ENCODE measurements at regions not wholly inside any gene's neighbourhood (a gene's known extent, or its start where the extent isn't known, plus 50 kb on each side); places are given as distances from the start of the nearest gene placed in this dataset.

DNA sequence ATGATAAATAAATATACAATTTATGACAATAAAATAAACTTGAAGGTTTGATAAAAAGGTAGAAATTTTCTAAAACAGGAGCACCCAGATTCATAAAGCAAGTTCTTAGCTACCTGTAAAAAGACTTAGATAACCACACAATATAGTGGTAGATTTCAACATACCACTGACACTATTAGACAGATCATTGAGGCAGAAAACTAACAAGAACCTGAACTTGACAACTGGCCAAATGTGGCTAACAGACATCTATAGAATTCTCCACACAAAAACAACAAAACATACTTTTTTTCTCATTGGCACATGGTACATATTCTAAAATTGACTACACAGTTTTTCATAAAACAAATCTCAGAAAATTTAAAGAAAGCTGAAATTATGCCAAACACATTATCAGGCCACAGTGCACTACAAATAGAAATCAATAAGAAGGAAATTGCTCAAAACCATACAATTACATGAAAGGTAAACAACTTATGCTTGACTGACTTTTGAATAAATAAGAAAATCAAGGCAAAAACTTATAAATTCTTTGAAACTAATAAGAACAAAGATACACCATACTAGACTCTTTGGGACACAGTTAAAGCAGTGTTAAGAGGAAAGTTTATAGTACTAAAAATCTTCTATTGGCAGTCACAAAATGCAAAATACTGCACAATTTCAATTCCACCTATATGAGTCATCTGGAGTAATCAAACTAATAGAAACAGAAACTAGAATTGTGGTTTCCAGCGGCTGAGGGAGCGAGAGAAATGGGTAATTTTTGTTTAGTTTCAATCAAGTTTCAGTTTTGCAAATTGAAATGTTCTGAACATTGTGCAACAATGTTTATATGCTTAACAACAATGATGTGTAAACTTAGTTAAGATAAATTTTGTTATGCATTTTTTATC is 925.6 kb downstream of the SH3BGRL start:
- 75 to 83% methylated on average over 2 of the region's 2 CpGs for WGBS, 2 donors
- DNase-seq (no peak), ATAC-seq (ENCODE audit: low FRiP score) (no peak)
- H3K27ac ChIP-seq (ENCODE audit: low read depth in 1 of 2, low read length in 2 of 2), result no peak overlapping the region
- no peaks in the 10 kb centered on the region for H3K27me3 ChIP-seq (ENCODE audit: control insufficient read depth in 1 of 2, insufficient read depth in 2 of 2, low read length in 1 of 2)
- intact Hi-C loops (cut with DNase I), result no loop called here
- no peaks in the 10 kb centered on the region for H3K4me1 ChIP-seq (ENCODE audit: control insufficient read depth in 1 of 2, insufficient read depth in 2 of 2, low read length in 2 of 2)
- no peaks in the 10 kb centered on the region for H3K36me3 ChIP-seq (ENCODE audit: control insufficient read depth in 1 of 2, insufficient read depth in 2 of 2, low read length in 1 of 2)
- H3K4me3 ChIP-seq (ENCODE audit: low read length in 2 of 2), result no peak overlapping the region
- H3K9me3 ChIP-seq (ENCODE audit: control insufficient read depth, low read length), result no peaks in the 10 kb centered on the region

DNA sequence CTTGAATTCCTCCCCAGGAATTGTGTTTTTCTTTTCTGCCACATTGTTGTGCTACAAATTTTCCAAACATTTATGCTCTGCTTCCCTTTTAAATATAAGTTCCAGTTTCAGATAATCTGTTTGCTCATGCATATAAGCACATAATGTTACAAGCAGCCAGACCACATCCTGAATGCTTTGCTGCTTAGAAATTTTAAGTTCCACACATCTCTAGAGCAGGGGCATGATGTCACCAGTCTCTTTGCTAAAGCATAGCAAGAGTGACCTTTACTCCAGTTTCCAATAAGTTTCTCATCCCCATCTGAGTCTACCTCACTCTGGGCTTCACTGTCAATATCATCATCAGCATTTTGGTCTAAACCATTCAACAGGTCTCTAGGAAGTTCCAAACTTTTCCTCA is 932.5 kb downstream of the SH3BGRL start:
- H3K4me1 ChIP-seq (ENCODE audit: control insufficient read depth in 1 of 2, insufficient read depth in 2 of 2, low read length in 2 of 2), result no peaks in the 10 kb centered on the region
- ATAC-seq (ENCODE audit: low FRiP score) (no peak), DNase-seq (no peak)
- no peaks in the 10 kb centered on the region for H3K27me3 ChIP-seq (ENCODE audit: control insufficient read depth in 1 of 2, insufficient read depth in 2 of 2, low read length in 1 of 2)
- no peak overlapping the region for H3K27ac ChIP-seq (ENCODE audit: low read depth in 1 of 2, low read length in 2 of 2)
- H3K36me3 ChIP-seq (ENCODE audit: control insufficient read depth in 1 of 2, insufficient read depth in 2 of 2, low read length in 1 of 2), result no peaks in the 10 kb centered on the region
- intact Hi-C loops (cut with DNase I), result no loop called here
- H3K4me3 ChIP-seq (ENCODE audit: low read length in 2 of 2), result no peak overlapping the region
- H3K9me3 ChIP-seq (ENCODE audit: control insufficient read depth, low read length), result no peaks in the 10 kb centered on the region

DNA sequence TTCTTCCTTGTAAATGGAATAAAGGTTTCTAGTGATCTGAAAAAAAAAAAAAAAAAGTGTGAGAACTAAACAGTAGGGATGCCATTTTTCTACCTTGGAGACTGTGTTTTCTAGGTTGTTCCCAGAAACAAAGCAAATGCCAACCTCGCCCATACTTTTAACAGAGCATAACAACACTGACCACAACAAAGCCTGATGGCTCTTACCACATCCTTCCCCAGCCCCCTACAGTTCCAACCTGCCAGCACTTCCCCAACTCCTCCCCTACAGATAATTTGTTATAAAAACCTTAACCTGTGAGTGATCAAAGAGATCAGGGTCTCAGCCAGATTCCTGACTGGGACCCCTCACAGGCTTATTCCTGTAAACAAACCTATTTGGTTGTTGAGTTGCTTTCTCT is 940.0 kb downstream of the SH3BGRL start:
- DNase-seq, result no peak
- H3K9me3 ChIP-seq (ENCODE audit: control insufficient read depth, low read length), result no peaks in the 10 kb centered on the region
- no peak overlapping the region for H3K27ac ChIP-seq (ENCODE audit: low read depth in 1 of 2, low read length in 2 of 2)
- intact Hi-C loops (cut with DNase I), result no loop called here
- ATAC-seq (ENCODE audit: low FRiP score), result no peak
- WGBS, 2 donors, result 43 to 57% methylated on average over 1 of the region's 1 CpG
- no peaks in the 10 kb centered on the region for H3K27me3 ChIP-seq (ENCODE audit: control insufficient read depth in 1 of 2, insufficient read depth in 2 of 2, low read length in 1 of 2)
- H3K36me3 ChIP-seq (ENCODE audit: control insufficient read depth in 1 of 2, insufficient read depth in 2 of 2, low read length in 1 of 2), result no peaks in the 10 kb centered on the region
- no peak overlapping the region for H3K4me3 ChIP-seq (ENCODE audit: low read length in 2 of 2)
- H3K4me1 ChIP-seq (ENCODE audit: control insufficient read depth in 1 of 2, insufficient read depth in 2 of 2, low read length in 2 of 2), result no peaks in the 10 kb centered on the region

DNA sequence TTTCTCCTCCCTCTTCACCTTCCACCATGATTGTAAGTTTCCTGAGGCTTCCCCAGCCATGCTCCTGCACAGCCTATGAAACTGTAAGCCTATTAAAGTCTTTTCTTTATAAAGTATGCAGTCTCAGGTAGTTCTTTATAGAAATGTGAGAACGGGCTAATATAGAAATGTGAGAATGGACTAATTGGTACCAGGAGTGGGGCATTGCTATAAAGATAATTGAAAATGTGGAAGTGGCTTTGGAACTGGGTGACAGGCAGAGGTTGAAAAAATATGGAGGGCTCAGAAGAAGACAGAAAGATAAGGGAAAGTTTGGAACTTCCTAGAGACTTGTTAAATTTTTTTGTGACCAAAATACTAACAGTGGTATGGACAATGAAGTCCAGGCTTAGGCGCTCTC is 959.3 kb downstream of the SH3BGRL start:
- no peak for ATAC-seq (ENCODE audit: low FRiP score)
- Histone ChIP-seq H3K36me3 (ENCODE audit: control insufficient read depth in 1 of 2, insufficient read depth in 2 of 2, low read length in 1 of 2) (no peaks in the 10 kb centered on the region), H3K27ac (ENCODE audit: low read depth in 1 of 2, low read length in 2 of 2) (no peak overlapping the region), H3K27me3 (ENCODE audit: control insufficient read depth in 1 of 2, insufficient read depth in 2 of 2, low read length in 1 of 2) (no peaks in the 10 kb centered on the region), H3K9me3 (ENCODE audit: control insufficient read depth, low read length) (no peaks in the 10 kb centered on the region), H3K4me3 (ENCODE audit: low read length in 2 of 2) (no peak overlapping the region), H3K4me1 (ENCODE audit: control insufficient read depth in 1 of 2, insufficient read depth in 2 of 2, low read length in 2 of 2) (no peaks in the 10 kb centered on the region)
- WGBS, 2 donors, result 76 to 81% methylated on average over 2 of the region's 2 CpGs
- intact Hi-C loops (cut with DNase I), result no loop called here
- DNase-seq, result no peak

DNA sequence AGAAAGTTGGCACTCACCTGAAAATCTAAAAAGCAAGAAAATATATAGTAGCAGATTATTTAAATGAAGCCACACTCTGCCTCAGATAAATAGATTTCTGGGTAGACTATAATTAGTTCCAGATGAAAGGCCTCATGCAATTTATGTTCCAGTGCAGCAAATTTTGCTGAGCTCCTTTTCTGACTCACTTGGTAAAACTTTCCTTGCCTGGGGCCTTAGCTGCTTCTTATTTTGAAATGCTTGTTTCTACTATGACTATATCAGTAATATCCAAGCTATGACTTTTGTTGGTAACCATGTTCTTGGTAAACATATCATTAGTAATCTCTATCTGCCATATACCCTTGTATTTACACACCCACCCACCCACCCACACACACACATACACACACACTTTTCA is 961.8 kb downstream of the SH3BGRL start:
- Histone ChIP-seq H3K9me3 (ENCODE audit: control insufficient read depth, low read length) (no peaks in the 10 kb centered on the region), H3K4me1 (ENCODE audit: control insufficient read depth in 1 of 2, insufficient read depth in 2 of 2, low read length in 2 of 2) (no peaks in the 10 kb centered on the region), H3K27me3 (ENCODE audit: control insufficient read depth in 1 of 2, insufficient read depth in 2 of 2, low read length in 1 of 2) (no peaks in the 10 kb centered on the region), H3K27ac (ENCODE audit: low read depth in 1 of 2, low read length in 2 of 2) (no peak overlapping the region), H3K36me3 (ENCODE audit: control insufficient read depth in 1 of 2, insufficient read depth in 2 of 2, low read length in 1 of 2) (no peaks in the 10 kb centered on the region), H3K4me3 (ENCODE audit: low read length in 2 of 2) (no peak overlapping the region)
- DNase-seq (no peak), ATAC-seq (ENCODE audit: low FRiP score) (no peak)
- intact Hi-C loops (cut with DNase I), result no loop called here

DNA sequence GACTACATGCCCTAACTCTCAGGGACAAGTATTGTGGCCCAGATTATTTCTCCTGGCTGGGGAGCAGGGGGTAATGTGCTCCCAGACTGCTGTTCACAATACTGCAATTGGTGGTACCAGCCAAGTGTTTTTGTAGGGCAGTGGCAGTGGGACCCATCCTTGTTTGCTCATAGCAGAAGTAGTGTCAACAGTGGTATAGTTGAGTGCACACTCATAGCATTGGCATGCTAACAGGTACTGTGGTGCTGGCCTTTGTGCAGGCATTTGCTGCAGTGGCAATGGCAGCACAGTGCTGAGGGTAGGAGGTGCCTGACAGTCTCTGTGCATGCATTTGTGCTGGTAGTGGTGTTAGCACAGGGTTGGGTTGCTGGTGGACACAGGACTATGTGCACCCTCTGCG is 995.0 kb downstream of the SH3BGRL start:
- 55 to 91% methylated on average over 1 of the region's 1 CpG for WGBS, 2 donors
- no peaks in the 10 kb centered on the region for H3K9me3 ChIP-seq (ENCODE audit: control insufficient read depth, low read length)
- H3K4me3 ChIP-seq (ENCODE audit: low read length in 2 of 2), result no peak overlapping the region
- no peak overlapping the region for H3K27ac ChIP-seq (ENCODE audit: low read depth in 1 of 2, low read length in 2 of 2)
- no peak for ATAC-seq (ENCODE audit: low FRiP score)
- H3K27me3 ChIP-seq (ENCODE audit: control insufficient read depth in 1 of 2, insufficient read depth in 2 of 2, low read length in 1 of 2), result no peaks in the 10 kb centered on the region
- intact Hi-C loops (cut with DNase I), result no loop called here
- no peaks in the 10 kb centered on the region for H3K4me1 ChIP-seq (ENCODE audit: control insufficient read depth in 1 of 2, insufficient read depth in 2 of 2, low read length in 2 of 2)
- no peak for DNase-seq
- H3K36me3 ChIP-seq (ENCODE audit: control insufficient read depth in 1 of 2, insufficient read depth in 2 of 2, low read length in 1 of 2), result no peaks in the 10 kb centered on the region

DNA sequence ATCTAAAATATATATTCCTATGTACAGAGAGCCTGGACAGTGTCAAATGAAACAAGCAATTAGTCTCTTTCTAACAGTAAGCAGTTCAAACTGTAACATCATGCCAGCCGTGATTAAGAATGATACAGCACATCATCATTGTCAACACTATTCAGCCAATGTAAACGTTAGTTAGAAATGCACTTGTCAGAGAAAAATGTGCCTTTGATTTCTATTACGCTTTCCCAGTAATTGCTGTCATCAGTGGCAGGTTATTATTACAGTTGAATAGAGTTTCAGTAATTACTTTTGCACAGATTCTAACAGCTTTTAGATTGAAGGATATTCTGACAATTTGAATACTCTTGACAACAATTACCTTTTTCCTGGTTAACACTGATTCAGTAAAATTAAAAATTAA is 1007.1 kb downstream of the SH3BGRL start:
- WGBS, 2 donors, result 27 to 30% methylated on average over 3 of the region's 3 CpGs
- Histone ChIP-seq H3K27ac (ENCODE audit: low read depth in 1 of 2, low read length in 2 of 2) (no peak overlapping the region), H3K9me3 (ENCODE audit: control insufficient read depth, low read length) (no peaks in the 10 kb centered on the region), H3K27me3 (ENCODE audit: control insufficient read depth in 1 of 2, insufficient read depth in 2 of 2, low read length in 1 of 2) (no peaks in the 10 kb centered on the region), H3K4me1 (ENCODE audit: control insufficient read depth in 1 of 2, insufficient read depth in 2 of 2, low read length in 2 of 2) (no peaks in the 10 kb centered on the region), H3K36me3 (ENCODE audit: control insufficient read depth in 1 of 2, insufficient read depth in 2 of 2, low read length in 1 of 2) (no peaks in the 10 kb centered on the region), H3K4me3 (ENCODE audit: low read length in 2 of 2) (no peak overlapping the region)
- ATAC-seq (ENCODE audit: low FRiP score), result no peak
- intact Hi-C loops (cut with DNase I), result no loop called here
- no peak for DNase-seq

DNA sequence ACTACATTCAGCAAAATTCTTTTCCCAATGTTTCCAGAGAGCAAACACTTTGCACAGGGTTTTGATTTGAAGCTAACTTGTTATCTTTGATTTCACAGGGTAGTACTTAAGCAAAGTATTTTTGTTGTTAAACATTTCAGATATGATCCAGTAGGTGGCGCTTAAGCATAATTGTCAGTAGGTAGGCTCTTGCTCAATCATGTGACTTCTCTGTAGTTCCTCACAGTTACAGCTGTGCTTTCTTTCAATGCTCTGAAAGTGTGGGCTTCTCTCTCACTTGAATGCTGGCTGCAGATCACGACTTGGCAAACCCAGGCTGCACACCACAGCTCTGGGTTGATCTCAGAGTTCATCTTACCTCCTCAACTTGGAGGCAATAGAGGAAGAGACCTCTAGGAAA is 1016.5 kb downstream of the SH3BGRL start:
- 8 to 10% methylated on average over 2 of the region's 2 CpGs for WGBS, 2 donors
- Histone ChIP-seq H3K4me3 (ENCODE audit: low read length in 2 of 2) (no peak overlapping the region), H3K4me1 (ENCODE audit: control insufficient read depth in 1 of 2, insufficient read depth in 2 of 2, low read length in 2 of 2) (no peaks in the 10 kb centered on the region), H3K36me3 (ENCODE audit: control insufficient read depth in 1 of 2, insufficient read depth in 2 of 2, low read length in 1 of 2) (no peaks in the 10 kb centered on the region), H3K27ac (ENCODE audit: low read depth in 1 of 2, low read length in 2 of 2) (no peak overlapping the region), H3K27me3 (ENCODE audit: control insufficient read depth in 1 of 2, insufficient read depth in 2 of 2, low read length in 1 of 2) (no peaks in the 10 kb centered on the region), H3K9me3 (ENCODE audit: control insufficient read depth, low read length) (no peaks in the 10 kb centered on the region)
- no peak for DNase-seq
- intact Hi-C loops (cut with DNase I), result no loop called here
- ATAC-seq (ENCODE audit: low FRiP score), result no peak

DNA sequence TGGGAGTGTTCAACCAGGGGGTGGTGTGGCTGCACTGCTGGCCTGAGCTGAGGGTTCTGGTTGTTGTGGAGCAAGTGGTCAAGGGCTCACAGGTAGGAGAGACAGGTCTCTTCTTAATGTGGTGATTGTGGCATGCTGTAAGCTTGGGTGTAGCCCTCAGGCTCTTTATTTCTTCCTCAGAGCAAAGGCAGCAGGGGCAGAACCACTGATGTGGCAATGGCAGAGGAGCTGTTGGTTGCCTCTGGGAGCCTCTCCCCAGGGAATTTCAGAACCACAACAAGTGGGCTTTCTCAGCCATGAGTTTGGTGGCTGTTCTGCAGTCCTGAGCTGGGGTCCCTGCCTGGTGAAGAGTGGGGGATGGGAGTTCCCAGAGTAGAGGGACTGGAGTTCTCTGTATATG is 1017.2 kb downstream of the SH3BGRL start:
- intact Hi-C loops (cut with DNase I), result no loop called here
- Histone ChIP-seq H3K27me3 (ENCODE audit: control insufficient read depth in 1 of 2, insufficient read depth in 2 of 2, low read length in 1 of 2) (no peaks in the 10 kb centered on the region), H3K4me3 (ENCODE audit: low read length in 2 of 2) (no peak overlapping the region), H3K9me3 (ENCODE audit: control insufficient read depth, low read length) (no peaks in the 10 kb centered on the region), H3K4me1 (ENCODE audit: control insufficient read depth in 1 of 2, insufficient read depth in 2 of 2, low read length in 2 of 2) (no peaks in the 10 kb centered on the region), H3K36me3 (ENCODE audit: control insufficient read depth in 1 of 2, insufficient read depth in 2 of 2, low read length in 1 of 2) (no peaks in the 10 kb centered on the region), H3K27ac (ENCODE audit: low read depth in 1 of 2, low read length in 2 of 2) (no peak overlapping the region)
- no peak for DNase-seq
- no peak for ATAC-seq (ENCODE audit: low FRiP score)
